Testis (tissue), 2 donors: ENCODE measurements at regions not wholly inside any gene's neighbourhood (a gene's known extent, or its start where the extent isn't known, plus 50 kb on each side); places are given as distances from the start of the nearest gene placed in this dataset.

Source experiments
- DNase-seq: peaks from one replicate; pipeline ENCODE4 v3.0.0-alpha.2; 2019
- H3K27ac ChIP-seq, 2 donors: fragments of 200-600 bp; sonication (generic); one replicate each; pipeline ENCODE4 v1.5.1; 2019
- H3K27me3 ChIP-seq: fragments of 200-600 bp; sonication (generic); one replicate; pipeline ENCODE4 v1.5.1; 2019
- H3K36me3 ChIP-seq: fragments of 200-600 bp; sonication (generic); one replicate; pipeline ENCODE4 v1.5.1; 2017; ENCODE audit warnings: low read depth; ENCODE audit errors: missing control alignments
- H3K4me1 ChIP-seq: fragments of 200-600 bp; sonication (generic); one replicate; pipeline ENCODE4 v1.5.1; 2019
- H3K4me3 ChIP-seq, 2 donors: fragments of 200-600 bp; sonication (generic); one replicate each; pipeline ENCODE4 v1.5.1; 2017 to 2019
- H3K9me3 ChIP-seq: fragments of 200-600 bp; sonication (generic); one replicate; pipeline ENCODE4 v1.5.1; 2017
- POLR2A ChIP-seq: fragments of 450-650 bp; IDR thresholded peaks from one replicate; pipeline ENCODE4 v1.6.1; 2017; ENCODE audit warnings: antibody characterized with exemption, mild to moderate bottlenecking, moderate library complexity
- WGBS, 2 donors: methylation state at CpG; one replicate each; pipeline ENCODE4 v1.1.5; 2018; 5-methylcytosine and 5-hydroxymethylcytosine counted together
- intact Hi-C: fragments of 100-400 bp; cut with DNase I; formaldehyde crosslinking; loops from one replicate; pipeline ENCODE4 v1.15.1; 2023; ENCODE audit warnings: low total_unique reads
- TF ChIP-seq, protein P1 (sequence below), 3 experiments: fragments of 450-650 bp in 2 of 3; fragments of 200-600 bp in 1 of 3; sonication (generic) in 1 of 3; IDR thresholded peaks; one replicate each; pipeline ENCODE4 v1.5.1; 2016 to 2019; ENCODE audit warnings: antibody characterized with exemption in 3 of 3, mild to moderate bottlenecking in 2 of 3, moderate library complexity in 1 of 3

GRCh38 chr12:115225845-115226244, 541.9 kb upstream of the TBX3 start:
- no peak for TF ChIP-seq POLR2A
- TF ChIP-seq, protein P1, sequence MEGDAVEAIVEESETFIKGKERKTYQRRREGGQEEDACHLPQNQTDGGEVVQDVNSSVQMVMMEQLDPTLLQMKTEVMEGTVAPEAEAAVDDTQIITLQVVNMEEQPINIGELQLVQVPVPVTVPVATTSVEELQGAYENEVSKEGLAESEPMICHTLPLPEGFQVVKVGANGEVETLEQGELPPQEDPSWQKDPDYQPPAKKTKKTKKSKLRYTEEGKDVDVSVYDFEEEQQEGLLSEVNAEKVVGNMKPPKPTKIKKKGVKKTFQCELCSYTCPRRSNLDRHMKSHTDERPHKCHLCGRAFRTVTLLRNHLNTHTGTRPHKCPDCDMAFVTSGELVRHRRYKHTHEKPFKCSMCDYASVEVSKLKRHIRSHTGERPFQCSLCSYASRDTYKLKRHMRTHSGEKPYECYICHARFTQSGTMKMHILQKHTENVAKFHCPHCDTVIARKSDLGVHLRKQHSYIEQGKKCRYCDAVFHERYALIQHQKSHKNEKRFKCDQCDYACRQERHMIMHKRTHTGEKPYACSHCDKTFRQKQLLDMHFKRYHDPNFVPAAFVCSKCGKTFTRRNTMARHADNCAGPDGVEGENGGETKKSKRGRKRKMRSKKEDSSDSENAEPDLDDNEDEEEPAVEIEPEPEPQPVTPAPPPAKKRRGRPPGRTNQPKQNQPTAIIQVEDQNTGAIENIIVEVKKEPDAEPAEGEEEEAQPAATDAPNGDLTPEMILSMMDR (IDR thresholded peaks at IDR 0.05), result no peak
- Histone ChIP-seq H3K27ac (no peak overlapping the region), H3K9me3 (no peaks in the 10 kb centered on the region), H3K36me3 (no peaks in the 10 kb centered on the region), H3K4me3 (no peak overlapping the region), H3K27me3 (no peaks in the 10 kb centered on the region), H3K4me1 (peaks cover 4% of the 10 kb centered on the region)
- 71 to 75% methylated on average over 4 of the region's 4 CpGs for WGBS, 2 donors
- intact Hi-C loops, result no loop called here
- DNase-seq, result no peak

DNA sequence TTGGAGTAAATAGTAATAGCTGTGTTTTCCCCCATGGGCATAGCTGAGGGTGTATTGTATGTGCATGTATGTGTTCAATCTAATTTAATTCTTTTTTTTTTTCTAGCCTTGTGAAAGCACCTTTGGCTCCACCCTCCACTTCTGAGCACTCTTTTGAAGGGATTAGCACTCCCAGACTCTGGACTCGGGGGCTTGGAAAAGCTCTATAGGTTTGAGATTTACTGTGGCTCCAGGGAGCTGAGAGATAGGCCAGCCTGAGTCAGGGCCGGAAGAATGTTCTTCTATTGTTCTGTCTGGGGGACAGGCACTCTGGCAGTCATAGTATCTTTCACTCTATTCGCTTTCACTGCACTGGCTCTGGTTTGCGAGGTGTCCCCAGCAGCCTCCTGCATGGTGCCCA, 540.0 kb upstream of the TBX3 start:
- DNase-seq, result no peak
- H3K9me3 ChIP-seq, result no peaks in the 10 kb centered on the region
- TF ChIP-seq POLR2A, result no peak
- TF ChIP-seq, protein P1 (IDR thresholded peaks at IDR 0.05), result no peak
- WGBS, 2 donors, result 78 to 83% methylated on average over 4 of the region's 4 CpGs
- no peaks in the 10 kb centered on the region for H3K27me3 ChIP-seq
- H3K27ac ChIP-seq, result no peak overlapping the region
- no peak overlapping the region for H3K4me3 ChIP-seq
- intact Hi-C loops, result no loop called here
- no peaks in the 10 kb centered on the region for H3K36me3 ChIP-seq
- no peaks in the 10 kb centered on the region for H3K4me1 ChIP-seq

DNA sequence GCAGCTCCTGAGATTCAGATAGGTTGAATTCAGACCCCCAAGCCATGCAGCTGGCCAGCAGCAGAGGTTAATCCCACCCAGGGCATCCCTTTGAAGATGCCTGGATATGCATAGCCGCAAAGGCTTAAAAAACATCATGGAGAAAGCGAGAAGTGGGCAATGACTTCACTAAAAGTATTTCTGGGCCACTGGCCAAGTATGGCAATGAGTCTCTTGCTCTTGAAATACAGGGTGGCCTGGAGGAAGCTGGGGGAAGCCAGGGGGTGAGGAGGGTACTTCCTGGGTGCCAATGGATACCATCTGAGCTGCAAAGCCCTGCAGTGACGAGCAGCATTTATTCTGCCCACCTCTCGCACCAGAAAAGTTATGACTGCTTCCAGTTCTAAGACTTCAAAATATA, 539.3 kb upstream of the TBX3 start:
- Histone ChIP-seq H3K9me3 (no peaks in the 10 kb centered on the region), H3K27me3 (no peaks in the 10 kb centered on the region), H3K36me3 (no peaks in the 10 kb centered on the region), H3K4me3 (no peak overlapping the region), H3K27ac (no peak overlapping the region), H3K4me1 (no peaks in the 10 kb centered on the region)
- intact Hi-C loops, result no loop called here
- 92 to 93% methylated on average over 4 of the region's 4 CpGs for WGBS, 2 donors
- no peak for DNase-seq
- no peak for TF ChIP-seq POLR2A
- TF ChIP-seq, protein P1 (IDR thresholded peaks at IDR 0.05), result no peak

GRCh38 chr12:115222220-115222619, 538.2 kb upstream of the TBX3 start:
- no peak overlapping the region for H3K4me3 ChIP-seq
- H3K36me3 ChIP-seq, result no peaks in the 10 kb centered on the region
- no peak overlapping the region for H3K27ac ChIP-seq
- no peaks in the 10 kb centered on the region for H3K4me1 ChIP-seq
- no peak for DNase-seq
- H3K9me3 ChIP-seq, result no peaks in the 10 kb centered on the region
- H3K27me3 ChIP-seq, result no peaks in the 10 kb centered on the region
- TF ChIP-seq POLR2A, result no peak
- TF ChIP-seq, protein P1 (IDR thresholded peaks at IDR 0.05), result no peak
- WGBS, 2 donors, result 86 to 88% methylated on average over 6 of the region's 6 CpGs
- intact Hi-C loops, result no loop called here

DNA sequence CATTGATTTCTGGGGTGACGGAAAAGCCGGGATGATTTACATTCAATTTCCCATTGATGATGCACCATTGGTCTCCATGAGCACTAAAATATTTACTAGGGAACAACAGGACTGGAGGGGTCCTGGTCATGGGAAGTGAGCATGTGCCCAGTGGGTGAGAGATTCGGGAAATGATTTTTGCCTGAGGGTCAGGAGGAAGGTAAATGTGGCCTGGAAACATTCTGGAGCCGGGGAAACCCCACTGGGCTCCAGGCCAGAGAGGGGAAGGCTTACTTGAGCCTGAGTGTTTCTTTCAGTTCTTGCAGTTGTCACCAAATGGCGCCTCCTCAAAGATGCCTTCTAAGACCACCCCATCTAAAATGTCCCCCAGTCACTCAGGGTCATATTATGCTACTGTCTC, 532.3 kb upstream of the TBX3 start:
- 80 to 96% methylated on average over 5 of the region's 5 CpGs for WGBS, 2 donors
- Histone ChIP-seq H3K27me3 (no peaks in the 10 kb centered on the region), H3K36me3 (no peaks in the 10 kb centered on the region), H3K27ac (no peak overlapping the region), H3K4me3 (no peak overlapping the region), H3K9me3 (no peaks in the 10 kb centered on the region), H3K4me1 (peaks cover 7% of the 10 kb centered on the region)
- intact Hi-C loops, result no loop called here
- no peak for TF ChIP-seq POLR2A
- TF ChIP-seq, protein P1 (IDR thresholded peaks at IDR 0.05), result no peak
- no peak for DNase-seq
